GM21619 (cell line): ENCODE measurements at regions not wholly inside any gene's neighbourhood (a gene's known extent, or its start where the extent isn't known, plus 50 kb on each side); places are given as distances from the start of the nearest gene placed in this dataset.
"Not testable (repeated sequence)": the region's sequence is repeated elsewhere in the genome, so short reads cannot be mapped to it uniquely, and the experiment has no call there.

ENCODE experiments used
- ATAC-seq: cut with Tn5 transposase; IDR thresholded peaks from one replicate; pipeline ENCODE4 v1.9.1; 2021; ENCODE audit not compliant: unreplicated experiment

DNA sequence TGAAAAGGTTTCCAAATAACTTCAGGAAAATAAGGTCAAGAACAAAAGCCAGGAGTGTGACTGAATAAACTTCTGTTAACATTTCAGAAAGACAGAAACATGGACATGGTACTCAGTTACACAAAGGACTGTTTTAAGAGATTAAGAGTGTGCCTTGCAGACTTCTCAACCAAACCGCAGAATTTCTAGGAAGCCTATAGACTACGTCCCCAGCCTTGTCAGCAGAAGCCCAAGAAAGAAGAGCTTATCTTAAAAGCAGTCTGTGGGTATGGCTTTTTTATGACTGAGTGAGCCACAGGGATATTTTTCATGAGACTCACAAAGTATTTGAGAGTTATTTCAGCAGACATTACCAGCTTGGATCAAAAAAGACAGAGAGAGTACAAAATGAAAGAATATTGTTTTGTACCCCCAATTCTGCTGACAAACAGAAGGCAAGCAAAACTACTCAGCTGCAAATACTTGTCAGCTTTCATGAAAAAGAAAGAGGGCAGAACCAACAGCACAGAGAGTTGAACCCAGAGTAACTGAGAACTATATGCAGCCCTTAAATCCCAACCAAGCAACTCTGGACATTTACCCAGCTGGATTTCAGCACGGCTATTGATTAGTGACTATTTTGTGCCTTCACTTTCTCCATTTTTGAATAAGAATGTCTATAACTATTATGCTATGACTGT, 711.0 kb upstream of the CTNND2 start:
- ATAC-seq: no peak

DNA sequence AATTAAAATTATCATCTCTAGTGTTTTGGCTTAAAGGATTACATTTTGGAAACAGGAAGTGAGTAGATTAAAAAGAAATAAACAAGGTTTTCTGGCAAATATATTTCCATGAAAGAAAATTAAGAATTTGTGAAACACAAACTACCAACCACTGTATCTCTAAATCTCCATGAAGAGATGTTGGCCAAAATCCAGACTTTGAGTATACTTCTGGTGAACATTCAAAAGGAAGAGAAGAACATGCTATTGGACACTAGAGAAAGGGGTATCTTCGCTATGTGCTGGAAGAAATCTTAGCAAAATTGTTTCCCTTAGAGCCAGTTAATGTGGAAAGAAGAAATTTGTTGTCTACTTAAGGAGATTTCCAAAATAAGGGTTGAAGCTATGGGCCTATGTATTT, 710.4 kb upstream of the CTNND2 start:
- no peak for ATAC-seq

- no peak for ATAC-seq
Measured at GRCh38 chr5:12611132-12611531, 706.9 kb upstream of the CTNND2 start.

DNA sequence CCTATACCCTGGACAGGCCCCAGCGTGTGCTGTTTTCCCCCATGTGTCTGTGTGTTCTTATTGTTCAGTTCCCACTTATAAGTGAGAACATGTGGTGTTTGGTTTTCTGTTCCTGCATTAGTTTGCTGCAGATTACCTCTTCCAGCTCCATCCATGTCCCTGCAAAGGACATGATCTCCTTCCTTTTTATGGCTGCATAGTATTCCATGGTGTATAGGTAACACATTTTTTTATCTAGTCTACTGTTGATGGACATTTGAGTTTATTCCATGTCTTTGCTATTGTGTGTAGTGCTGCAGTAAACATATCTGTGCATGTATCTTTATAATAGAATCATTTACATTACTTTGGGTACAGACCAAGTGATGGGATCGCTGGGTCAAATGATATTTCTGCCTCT, 703.6 kb upstream of the CTNND2 start:
- not testable (repeated sequence) for ATAC-seq

GRCh38 chr5:12592228-12592627, 688.0 kb upstream of the CTNND2 start:
- no peak for ATAC-seq

- ATAC-seq: no peak
Measured at GRCh38 chr5:12586406-12586805, 682.2 kb upstream of the CTNND2 start.

DNA sequence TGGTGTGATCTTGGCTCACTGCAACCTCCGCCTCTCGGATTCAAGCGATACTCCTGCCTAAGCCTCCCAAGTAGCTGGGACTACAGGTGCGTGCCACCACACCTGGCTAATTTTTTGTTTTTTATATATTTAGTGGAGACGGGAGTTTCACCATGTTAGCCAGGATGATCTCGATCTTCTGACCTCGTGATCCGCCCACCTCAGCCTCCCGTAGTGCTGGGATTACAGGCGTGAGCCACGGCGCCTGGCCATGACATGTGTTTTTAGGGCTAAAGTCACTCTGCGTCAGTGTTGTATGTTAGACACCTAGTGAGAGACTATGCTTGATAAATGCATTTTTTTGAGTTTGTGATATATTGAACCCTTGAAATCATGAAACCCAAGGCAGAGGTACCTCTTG, 674.6 kb upstream of the CTNND2 start:
- ATAC-seq: not testable (repeated sequence)

DNA sequence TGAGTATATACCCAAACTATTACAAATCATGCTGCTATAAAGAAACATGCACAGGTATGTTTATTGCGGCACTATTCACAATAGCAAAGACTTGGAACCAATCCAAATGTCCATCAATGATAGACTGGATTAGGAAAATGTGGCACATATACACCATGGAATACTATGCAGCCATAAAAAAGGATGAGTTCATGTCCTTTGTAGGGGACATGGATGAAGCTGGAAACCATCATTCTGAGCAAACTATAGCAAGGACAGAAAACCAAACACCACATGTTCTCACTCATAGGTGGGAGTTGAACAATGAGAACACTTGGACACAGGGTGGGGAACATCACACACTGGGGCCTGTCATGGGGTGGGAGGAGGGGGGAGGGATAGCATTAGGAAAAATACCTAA, 672.7 kb upstream of the CTNND2 start:
- not testable (repeated sequence) for ATAC-seq

GRCh38 chr5:12574298-12575093, 670.2 kb upstream of the CTNND2 start:
- not testable (repeated sequence) for ATAC-seq

DNA sequence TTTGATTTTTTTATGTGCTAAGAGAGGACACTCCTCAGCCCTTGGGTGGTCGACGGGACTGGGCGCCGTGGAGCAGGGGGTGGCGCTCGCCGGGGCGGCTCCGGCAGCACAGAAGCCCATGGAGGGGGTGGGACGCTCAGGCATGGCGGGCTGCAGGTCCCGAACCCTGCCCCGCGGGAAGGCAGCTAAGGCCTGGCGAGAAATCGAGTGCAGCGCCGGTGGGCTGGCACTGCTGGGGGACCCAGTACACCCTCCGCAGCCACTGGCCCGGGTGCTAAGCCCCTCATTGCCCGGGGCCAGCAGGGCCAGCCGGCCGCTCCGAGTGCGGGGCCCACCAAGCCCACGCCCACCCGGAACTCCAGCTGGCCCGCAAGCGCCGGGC, 669.7 kb upstream of the CTNND2 start:
- not testable (repeated sequence) for ATAC-seq

DNA sequence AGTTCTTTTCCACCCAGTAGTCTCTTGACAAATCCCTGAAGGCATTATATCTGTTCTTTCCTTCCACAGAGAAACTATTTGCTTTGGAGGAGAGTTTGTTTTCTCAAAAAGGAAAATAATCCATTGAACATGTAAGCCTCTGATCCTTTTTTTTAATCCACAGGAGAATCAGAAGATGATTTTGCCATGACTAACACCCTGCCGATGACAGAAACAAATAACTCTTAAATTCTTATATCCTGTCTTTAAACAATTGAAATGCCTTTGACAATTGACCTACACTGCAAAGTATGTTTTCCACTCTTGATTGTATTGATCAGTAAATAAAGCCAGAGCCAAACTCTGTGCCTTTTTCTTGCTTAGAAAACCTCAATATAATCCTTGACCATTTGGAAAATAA, 666.4 kb upstream of the CTNND2 start:
- no peak for ATAC-seq

DNA sequence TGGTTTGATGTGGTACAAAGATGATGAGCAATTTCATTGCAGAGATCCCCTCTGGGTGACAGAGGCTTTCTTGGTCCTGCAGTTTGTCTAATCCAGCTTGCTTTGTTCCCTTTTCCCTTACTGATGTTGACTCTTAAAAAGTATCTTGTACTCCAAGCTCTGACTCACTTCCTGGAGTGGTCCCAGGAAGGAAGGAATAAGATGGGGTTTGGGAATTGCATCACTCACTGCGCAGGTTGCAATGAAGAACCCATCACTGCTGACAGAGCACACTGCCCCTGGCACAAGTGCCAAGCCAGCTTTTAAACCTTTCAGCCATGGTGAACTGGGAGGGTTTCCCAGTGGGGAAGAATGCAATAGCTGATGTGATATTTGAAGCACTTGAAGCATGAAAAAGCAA, 662.2 kb upstream of the CTNND2 start:
- no peak for ATAC-seq

DNA sequence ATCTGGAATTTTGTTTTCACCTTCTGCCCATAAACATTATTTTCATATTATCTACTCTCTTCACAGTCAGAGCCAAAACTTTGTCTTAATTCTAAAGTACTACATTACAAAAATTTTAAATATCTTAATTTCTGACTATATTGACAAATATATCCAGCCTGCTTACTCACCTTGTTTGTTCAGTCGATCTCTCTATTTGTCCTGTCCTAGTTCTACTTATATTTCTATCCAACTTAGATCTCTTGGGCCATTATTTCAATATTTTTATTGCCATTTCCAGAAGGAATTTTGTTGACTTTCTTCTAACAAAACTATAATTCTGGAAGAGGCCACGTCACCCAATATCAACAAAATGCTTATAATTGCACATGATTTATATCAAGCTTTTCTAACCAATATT, 652.8 kb upstream of the CTNND2 start:
- ATAC-seq: no peak

DNA sequence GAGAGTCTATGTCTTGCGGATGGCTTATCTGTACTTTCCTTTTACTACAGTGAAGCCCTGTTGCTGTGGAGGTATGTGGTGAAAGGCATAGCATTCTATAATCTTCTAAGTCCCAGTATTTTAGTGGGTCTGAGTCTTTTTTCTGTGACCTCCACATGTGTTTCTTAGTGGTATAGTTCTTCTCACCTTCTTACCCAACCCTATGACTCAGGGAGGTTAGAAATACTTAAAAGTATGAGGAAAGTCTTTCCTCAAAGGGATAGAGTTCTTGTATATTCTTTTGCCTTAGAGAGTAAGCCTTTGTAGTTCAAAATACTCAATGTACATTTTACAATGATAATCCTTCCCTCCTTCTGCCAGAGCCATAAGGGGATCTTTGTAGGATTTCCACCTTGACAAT, 621.9 kb upstream of the CTNND2 start:
- ATAC-seq: no peak

DNA sequence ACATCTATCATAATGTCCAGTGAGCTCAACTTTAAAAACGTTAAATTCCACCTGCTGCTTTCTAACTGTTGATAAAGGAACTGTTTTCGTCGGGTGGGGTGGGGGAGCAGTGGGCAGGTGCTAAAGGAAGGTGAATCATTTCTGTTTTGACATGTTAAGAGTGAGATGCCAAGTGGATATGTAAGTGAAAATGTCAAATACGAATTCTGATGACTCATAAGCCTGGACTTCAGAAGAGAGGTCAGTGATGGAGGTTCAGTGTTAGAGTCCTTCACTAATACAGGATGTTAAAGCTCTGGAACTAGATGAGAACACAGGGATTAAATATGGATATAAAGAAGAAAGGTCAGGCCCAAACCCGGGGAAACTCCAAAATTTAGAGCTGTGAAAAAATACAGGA, 617.9 kb upstream of the CTNND2 start:
- no peak for ATAC-seq

- ATAC-seq: not testable (repeated sequence)
Measured at GRCh38 chr5:12504983-12505382, 600.7 kb upstream of the CTNND2 start.

DNA sequence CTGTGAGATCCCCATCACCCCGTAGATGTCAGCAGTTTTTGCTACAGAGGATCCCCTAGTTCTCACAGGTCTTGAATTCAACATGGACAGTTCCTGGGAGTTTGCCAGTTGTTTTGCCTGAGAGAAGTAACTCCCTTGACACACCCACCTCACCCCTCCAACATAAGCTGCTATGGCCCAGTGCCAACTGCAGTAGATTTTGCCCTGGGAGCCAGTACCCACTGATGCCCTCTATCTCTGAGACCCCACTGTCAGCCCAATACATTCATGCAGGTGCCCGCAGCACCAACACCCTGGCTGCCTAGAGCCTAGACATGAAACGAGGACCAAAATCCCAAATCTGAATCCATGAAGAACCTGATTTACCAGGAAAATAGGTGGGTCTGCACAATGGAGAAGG, 583.9 kb upstream of the CTNND2 start:
- ATAC-seq: no peak

GRCh38 chr5:12480487-12480886, 576.2 kb upstream of the CTNND2 start:
- ATAC-seq: no peak

DNA sequence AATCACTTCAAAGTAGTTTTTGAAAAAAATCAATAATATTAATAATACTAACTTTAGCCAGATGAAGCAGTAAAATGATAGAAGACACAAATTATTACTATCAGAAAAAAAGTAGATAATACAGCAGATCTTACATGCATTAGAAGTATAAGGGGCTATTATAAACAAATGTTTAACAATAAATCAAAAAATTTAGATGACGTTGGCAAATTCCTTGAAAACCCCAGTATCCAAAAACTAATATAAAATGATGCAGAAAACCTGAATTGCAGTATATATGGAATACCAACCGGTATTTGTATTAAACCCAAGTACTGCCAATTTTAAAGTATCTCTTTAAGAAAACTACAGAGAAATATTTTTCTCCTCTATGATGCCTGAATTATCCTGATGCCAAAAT, 573.3 kb upstream of the CTNND2 start:
- no peak for ATAC-seq

- ATAC-seq: no peak
Measured at GRCh38 chr5:12467799-12468198, 563.6 kb upstream of the CTNND2 start.

- no peak for ATAC-seq
Measured at GRCh38 chr5:12460493-12461261, 556.4 kb upstream of the CTNND2 start.

DNA sequence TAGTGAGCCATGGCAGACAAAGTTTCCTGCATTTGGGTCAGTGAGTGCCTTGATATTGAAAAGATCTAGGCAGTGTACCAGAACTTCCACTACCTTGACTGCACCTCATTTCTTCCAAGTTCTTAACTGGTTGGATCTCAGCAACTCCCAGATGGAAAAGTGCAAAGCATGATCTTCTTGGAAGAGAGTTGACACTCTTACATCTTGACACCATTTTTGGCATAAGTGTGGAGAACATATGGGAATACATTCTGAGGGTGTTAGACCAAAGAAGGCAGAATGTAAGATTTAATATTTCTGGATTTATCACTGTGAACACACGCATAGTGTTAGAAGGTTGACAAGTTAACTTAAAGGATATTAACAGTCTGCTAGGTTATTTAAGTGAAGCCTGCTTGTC, 555.1 kb upstream of the CTNND2 start:
- ATAC-seq: no peak
